T-helper 9 cell (primary cell): ENCODE measurements at regions not wholly inside any gene's neighbourhood (a gene's known extent, or its start where the extent isn't known, plus 50 kb on each side); places are given as distances from the start of the nearest gene placed in this dataset.
"Not testable (repeated sequence)": the region's sequence is repeated elsewhere in the genome, so short reads cannot be mapped to it uniquely, and the experiment has no call there.

Experiments used
- DNase-seq: peaks from one replicate; pipeline ENCODE4 v3.0.0-alpha.2; 2020

GRCh38 chr9:119903851-119904250, 534.6 kb upstream of the BRINP1 start:
- no peak for DNase-seq

- DNase-seq, result no peak
Measured at GRCh38 chr9:119902611-119903010, 533.4 kb upstream of the BRINP1 start.

GRCh38 chr9:119898316-119898715, 529.1 kb upstream of the BRINP1 start:
- DNase-seq, result no peak

- DNase-seq, result no peak
Measured at GRCh38 chr9:119884438-119884837, 515.2 kb upstream of the BRINP1 start.

- DNase-seq, result no peak
Measured at GRCh38 chr9:119881898-119882297, 512.7 kb upstream of the BRINP1 start.

GRCh38 chr9:119880361-119880760, 511.1 kb upstream of the BRINP1 start:
- DNase-seq, result no peak

- no peak for DNase-seq
Measured at GRCh38 chr9:119877306-119877705, 508.1 kb upstream of the BRINP1 start.

- DNase-seq, result no peak
Measured at GRCh38 chr9:119873877-119874276, 504.6 kb upstream of the BRINP1 start.

GRCh38 chr9:119870251-119870650, 501.0 kb upstream of the BRINP1 start:
- DNase-seq, result not testable (repeated sequence)

GRCh38 chr9:119868694-119869093, 499.5 kb upstream of the BRINP1 start:
- no peak for DNase-seq

- no peak for DNase-seq
Measured at GRCh38 chr9:119861842-119862241, 492.6 kb upstream of the BRINP1 start.

- no peak for DNase-seq
Measured at GRCh38 chr9:119859128-119859527, 489.9 kb upstream of the BRINP1 start.

- no peak for DNase-seq
Measured at GRCh38 chr9:119853126-119853525, 483.9 kb upstream of the BRINP1 start.

GRCh38 chr9:119852390-119852789, 483.2 kb upstream of the BRINP1 start:
- DNase-seq, result no peak

- no peak for DNase-seq
Measured at GRCh38 chr9:119844431-119844830, 475.2 kb upstream of the BRINP1 start.

- no peak for DNase-seq
Measured at GRCh38 chr9:119841016-119841415, 471.8 kb upstream of the BRINP1 start.

GRCh38 chr9:119839888-119840287, 470.7 kb upstream of the BRINP1 start:
- no peak for DNase-seq

- DNase-seq, result no peak
Measured at GRCh38 chr9:119838210-119838609, 469.0 kb upstream of the BRINP1 start.

GRCh38 chr9:119836036-119836435, 466.8 kb upstream of the BRINP1 start:
- DNase-seq, result no peak

- DNase-seq, result no peak
Measured at GRCh38 chr9:119834064-119834620, 464.9 kb upstream of the BRINP1 start.

GRCh38 chr9:119831309-119831708, 462.1 kb upstream of the BRINP1 start:
- no peak for DNase-seq

GRCh38 chr9:119829748-119830147, 460.5 kb upstream of the BRINP1 start:
- DNase-seq, result no peak

GRCh38 chr9:119829186-119829585, 460.0 kb upstream of the BRINP1 start:
- no peak for DNase-seq

- no peak for DNase-seq
Measured at GRCh38 chr9:119827526-119827925, 458.3 kb upstream of the BRINP1 start.

- DNase-seq, result no peak
Measured at GRCh38 chr9:119827126-119827525, 457.9 kb upstream of the BRINP1 start.
